ENCODE measurements at regions not wholly inside any gene's neighbourhood (a gene's known extent, or its start where the extent isn't known, plus 50 kb on each side); places are given as distances from the start of the nearest gene placed in this dataset.

- no peak overlapping the region for H3K9ac ChIP-seq (ENCODE audit: low read depth, low read length, poor library complexity)
- H3K4me2 ChIP-seq (ENCODE audit: insufficient read depth, low read length, poor library complexity, severe bottlenecking), result no peak overlapping the region
- H3K14ac ChIP-seq (ENCODE audit: low read length), result no peak overlapping the region
- peak overlapping the region; percentile 24 for H2AFZ ChIP-seq (ENCODE audit: low read length)
- no peak overlapping the region for H4K91ac ChIP-seq (ENCODE audit: low read depth, low read length, poor library complexity)
- peaks cover 0 to 1% of the 10 kb centered on the region in 2 donors for H3K4me1 ChIP-seq (ENCODE audit: control insufficient read depth in 2 of 2, insufficient read depth in 1 of 2, low read depth in 1 of 2, low read length in 2 of 2)
- H4K8ac ChIP-seq (ENCODE audit: low read depth, low read length), result no peak overlapping the region
- H3K27me3 ChIP-seq (ENCODE audit: control insufficient read depth in 3 of 3, insufficient read depth in 3 of 3, low read depth in 1 of 3, low read length in 3 of 3), result no peaks in the 10 kb centered on the region
- no peak overlapping the region for H2BK5ac ChIP-seq (ENCODE audit: low read length)
- H3K36me3 ChIP-seq (replicated peaks in 1 of 2; ENCODE audit: control insufficient read depth in 2 of 2, insufficient read depth in 2 of 2, low read length in 2 of 2), result no peaks in the 10 kb centered on the region
- no peak overlapping the region for H3K18ac ChIP-seq (ENCODE audit: low read length)
- no peak overlapping the region for H3K4me3 ChIP-seq (ENCODE audit: low read length in 2 of 2)
- no CpG with 5 or more reads among the region's 6 CpGs for WGBS, 2 donors (ENCODE audit: extremely low coverage in 2 of 2, insufficient read length in 2 of 2, insufficient replicate concordance in 1 of 2)
- H3K23ac ChIP-seq (ENCODE audit: low read depth, low read length, poor library complexity), result no peak overlapping the region
- H3K27ac ChIP-seq (replicated peaks; ENCODE audit: low read length), result no peak overlapping the region
- no peak overlapping the region for H2BK120ac ChIP-seq (ENCODE audit: low read depth, low read length)
- H2AK5ac ChIP-seq (ENCODE audit: low read depth, low read length), result no peak overlapping the region
- no peak for DNase-seq (ENCODE audit: low spot score)
- H3K4ac ChIP-seq (ENCODE audit: low read length), result no peak overlapping the region
- no peaks in the 10 kb centered on the region for H3K9me3 ChIP-seq (replicated peaks in 1 of 2; ENCODE audit: control insufficient read depth in 2 of 2, insufficient read depth in 1 of 2, low read depth in 1 of 2, low read length in 2 of 2)
- H3K79me1 ChIP-seq (ENCODE audit: low read depth, low read length), result no peaks in the 10 kb centered on the region
- H2BK15ac ChIP-seq (ENCODE audit: low read length), result no peak overlapping the region
- no peak overlapping the region for H2BK12ac ChIP-seq (ENCODE audit: low read length)
These were observed 160.0 kb upstream of the GCFC2 start for GRCh38 chr2:75870651-75871137.

DNA sequence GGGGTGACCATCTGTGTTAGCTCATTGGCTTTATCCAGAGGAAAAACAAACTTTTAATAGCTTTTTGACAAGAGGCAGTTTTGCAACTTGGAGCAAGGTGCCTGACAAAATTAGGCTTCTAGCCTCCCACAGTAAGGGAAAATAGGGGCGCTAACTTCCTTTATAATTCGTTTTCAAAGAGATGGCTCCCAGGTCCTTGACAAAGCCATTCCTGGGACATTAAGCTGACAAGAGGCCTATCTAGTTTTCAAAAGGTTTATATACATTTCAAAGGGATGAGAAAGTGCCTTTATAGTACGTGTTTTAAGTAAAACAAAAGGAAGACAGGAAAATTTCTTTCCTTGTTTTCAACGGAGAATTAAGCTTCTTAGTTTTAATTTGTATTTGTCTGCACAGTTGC lies 159.4 kb upstream of the GCFC2 start:
- DNase-seq (ENCODE audit: low spot score), result no peak
- Histone ChIP-seq H3K27me3 (ENCODE audit: control insufficient read depth in 3 of 3, insufficient read depth in 3 of 3, low read depth in 1 of 3, low read length in 3 of 3) (no peaks in the 10 kb centered on the region), H2AK5ac (ENCODE audit: low read depth, low read length) (no peak overlapping the region), H3K9me3 (replicated peaks in 1 of 2; ENCODE audit: control insufficient read depth in 2 of 2, insufficient read depth in 1 of 2, low read depth in 1 of 2, low read length in 2 of 2) (no peaks in the 10 kb centered on the region), H3K27ac (replicated peaks; ENCODE audit: low read length) (no peak overlapping the region), H2BK5ac (ENCODE audit: low read length) (no peak overlapping the region), H3K23ac (ENCODE audit: low read depth, low read length, poor library complexity) (no peak overlapping the region), H4K91ac (ENCODE audit: low read depth, low read length, poor library complexity) (no peak overlapping the region), H3K4me2 (ENCODE audit: insufficient read depth, low read length, poor library complexity, severe bottlenecking) (no peak overlapping the region), H3K9ac (ENCODE audit: low read depth, low read length, poor library complexity) (no peak overlapping the region), H3K14ac (ENCODE audit: low read length) (no peak overlapping the region), H3K4me1 (ENCODE audit: control insufficient read depth in 2 of 2, insufficient read depth in 1 of 2, low read depth in 1 of 2, low read length in 2 of 2) (peaks cover 0 to 2% of the 10 kb centered on the region in 2 donors), H3K4ac (ENCODE audit: low read length) (no peak overlapping the region), H3K4me3 (ENCODE audit: low read length in 2 of 2) (no peak overlapping the region), H2BK15ac (ENCODE audit: low read length) (no peak overlapping the region), H3K79me1 (ENCODE audit: low read depth, low read length) (no peaks in the 10 kb centered on the region), H3K18ac (ENCODE audit: low read length) (no peak overlapping the region), H2AFZ (ENCODE audit: low read length) (peak overlapping the region; percentile 36), H3K36me3 (replicated peaks in 1 of 2; ENCODE audit: control insufficient read depth in 2 of 2, insufficient read depth in 2 of 2, low read length in 2 of 2) (no peaks in the 10 kb centered on the region), H2BK12ac (ENCODE audit: low read length) (no peak overlapping the region), H4K8ac (ENCODE audit: low read depth, low read length) (no peak overlapping the region), H2BK120ac (ENCODE audit: low read depth, low read length) (no peak overlapping the region)
- WGBS, 2 donors (ENCODE audit: extremely low coverage in 2 of 2, insufficient read length in 2 of 2, insufficient replicate concordance in 1 of 2), result no CpG with 5 or more reads among the region's 4 CpGs

DNA sequence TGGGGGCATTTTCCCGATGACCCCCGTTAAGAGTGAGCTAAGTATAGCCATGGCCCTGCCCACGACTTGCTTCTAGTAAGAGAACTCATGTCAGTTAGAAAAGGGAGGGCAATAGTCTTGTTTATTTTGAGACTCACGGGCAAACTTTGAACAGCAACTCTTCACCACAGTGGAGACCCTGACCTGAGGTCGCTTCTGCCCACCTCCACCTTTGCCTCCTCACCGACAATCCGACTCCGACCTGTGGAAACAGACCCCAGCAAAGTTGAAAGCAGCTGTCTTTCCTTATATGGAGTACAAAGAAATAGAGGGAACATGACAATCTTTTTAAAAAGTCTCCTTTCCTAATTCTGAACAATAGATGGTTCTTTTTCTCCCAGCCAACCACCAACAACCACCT lies 155.0 kb upstream of the GCFC2 start:
- Histone ChIP-seq H3K4me3 (ENCODE audit: low read length in 2 of 2) (no peak overlapping the region), H3K27ac (replicated peaks; ENCODE audit: low read length) (no peak overlapping the region), H3K9me3 (replicated peaks in 1 of 2; ENCODE audit: control insufficient read depth in 2 of 2, insufficient read depth in 1 of 2, low read depth in 1 of 2, low read length in 2 of 2) (no peaks in the 10 kb centered on the region), H3K18ac (ENCODE audit: low read length) (no peak overlapping the region), H3K27me3 (ENCODE audit: control insufficient read depth in 3 of 3, insufficient read depth in 3 of 3, low read depth in 1 of 3, low read length in 3 of 3) (no peaks in the 10 kb centered on the region), H3K23ac (ENCODE audit: low read depth, low read length, poor library complexity) (no peak overlapping the region), H2BK15ac (ENCODE audit: low read length) (no peak overlapping the region), H2BK5ac (ENCODE audit: low read length) (no peak overlapping the region), H3K4me2 (ENCODE audit: insufficient read depth, low read length, poor library complexity, severe bottlenecking) (no peak overlapping the region), H4K8ac (ENCODE audit: low read depth, low read length) (no peak overlapping the region), H3K79me1 (ENCODE audit: low read depth, low read length) (no peaks in the 10 kb centered on the region), H3K14ac (ENCODE audit: low read length) (no peak overlapping the region), H4K91ac (ENCODE audit: low read depth, low read length, poor library complexity) (no peak overlapping the region), H2BK120ac (ENCODE audit: low read depth, low read length) (no peak overlapping the region), H2AK5ac (ENCODE audit: low read depth, low read length) (no peak overlapping the region), H2BK12ac (ENCODE audit: low read length) (no peak overlapping the region), H3K9ac (ENCODE audit: low read depth, low read length, poor library complexity) (no peak overlapping the region), H2AFZ (ENCODE audit: low read length) (peak overlapping the region; percentile 39), H3K36me3 (replicated peaks in 1 of 2; ENCODE audit: control insufficient read depth in 2 of 2, insufficient read depth in 2 of 2, low read length in 2 of 2) (no peaks in the 10 kb centered on the region), H3K4me1 (ENCODE audit: control insufficient read depth in 2 of 2, insufficient read depth in 1 of 2, low read depth in 1 of 2, low read length in 2 of 2) (peaks cover 0 to 2% of the 10 kb centered on the region in 2 donors), H3K4ac (ENCODE audit: low read length) (peak overlapping the region; percentile 53)
- WGBS, 2 donors (ENCODE audit: extremely low coverage in 2 of 2, insufficient read length in 2 of 2, insufficient replicate concordance in 1 of 2), result no CpG with 5 or more reads among the region's 8 CpGs
- DNase-seq (ENCODE audit: low spot score), result no peak

DNA sequence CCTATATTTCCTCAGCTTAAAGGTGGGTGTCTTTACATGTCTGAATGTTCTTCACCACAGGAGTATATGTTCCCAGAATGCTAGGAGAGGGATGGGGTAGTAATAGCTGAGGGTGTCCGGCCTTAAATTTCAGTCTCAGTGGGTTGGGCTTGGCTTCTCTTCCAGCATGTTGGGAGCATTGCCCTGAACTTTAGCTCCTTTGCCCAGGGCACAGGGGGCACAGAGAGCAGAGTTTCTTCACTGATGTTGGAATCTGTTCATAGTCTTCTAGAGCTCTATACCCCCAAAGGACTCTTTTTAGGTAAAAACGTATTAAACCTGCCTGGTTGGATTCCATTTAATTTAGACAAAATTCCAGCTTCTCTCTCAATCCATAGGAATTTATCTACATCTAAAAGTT lies 154.4 kb upstream of the GCFC2 start:
- H3K27me3 ChIP-seq (ENCODE audit: control insufficient read depth in 3 of 3, insufficient read depth in 3 of 3, low read depth in 1 of 3, low read length in 3 of 3), result no peaks in the 10 kb centered on the region
- no peak overlapping the region for H2AFZ ChIP-seq (ENCODE audit: low read length)
- no peak overlapping the region for H3K4me2 ChIP-seq (ENCODE audit: insufficient read depth, low read length, poor library complexity, severe bottlenecking)
- WGBS, 2 donors (ENCODE audit: extremely low coverage in 2 of 2, insufficient read length in 2 of 2, insufficient replicate concordance in 1 of 2), result no CpG with 5 or more reads among the region's 2 CpGs
- no peak overlapping the region for H3K27ac ChIP-seq (replicated peaks; ENCODE audit: low read length)
- H3K36me3 ChIP-seq (replicated peaks in 1 of 2; ENCODE audit: control insufficient read depth in 2 of 2, insufficient read depth in 2 of 2, low read length in 2 of 2), result no peaks in the 10 kb centered on the region
- peaks cover 0 to 2% of the 10 kb centered on the region in 2 donors for H3K4me1 ChIP-seq (ENCODE audit: control insufficient read depth in 2 of 2, insufficient read depth in 1 of 2, low read depth in 1 of 2, low read length in 2 of 2)
- no peaks in the 10 kb centered on the region for H3K9me3 ChIP-seq (replicated peaks in 1 of 2; ENCODE audit: control insufficient read depth in 2 of 2, insufficient read depth in 1 of 2, low read depth in 1 of 2, low read length in 2 of 2)
- H3K9ac ChIP-seq (ENCODE audit: low read depth, low read length, poor library complexity), result no peak overlapping the region
- H2BK120ac ChIP-seq (ENCODE audit: low read depth, low read length), result no peak overlapping the region
- no peak overlapping the region for H3K4me3 ChIP-seq (ENCODE audit: low read length in 2 of 2)
- H4K91ac ChIP-seq (ENCODE audit: low read depth, low read length, poor library complexity), result no peak overlapping the region
- no peak overlapping the region for H2AK5ac ChIP-seq (ENCODE audit: low read depth, low read length)
- H3K79me1 ChIP-seq (ENCODE audit: low read depth, low read length), result no peaks in the 10 kb centered on the region
- no peak overlapping the region for H3K14ac ChIP-seq (ENCODE audit: low read length)
- H3K23ac ChIP-seq (ENCODE audit: low read depth, low read length, poor library complexity), result no peak overlapping the region
- no peak for DNase-seq (ENCODE audit: low spot score)
- H2BK5ac ChIP-seq (ENCODE audit: low read length), result no peak overlapping the region
- H4K8ac ChIP-seq (ENCODE audit: low read depth, low read length), result no peak overlapping the region
- H3K4ac ChIP-seq (ENCODE audit: low read length), result no peak overlapping the region
- H3K18ac ChIP-seq (ENCODE audit: low read length), result no peak overlapping the region
- H2BK15ac ChIP-seq (ENCODE audit: low read length), result no peak overlapping the region
- H2BK12ac ChIP-seq (ENCODE audit: low read length), result no peak overlapping the region

All from neuronal stem cell (in vitro differentiated cells).